ENCODE measurements at regions not wholly inside any gene's neighbourhood (a gene's known extent, or its start where the extent isn't known, plus 50 kb on each side); places are given as distances from the start of the nearest gene placed in this dataset.

- no peaks in the 10 kb centered on the region for H3K4me1 ChIP-seq
- H3K9me3 ChIP-seq = no peaks in the 10 kb centered on the region
- no peak for FAIRE-seq
- H3K4me3 ChIP-seq = no peak overlapping the region
- POLR2A ChIA-PET = no interaction called here
- ATAC-seq = no peak
- CTCF ChIA-PET = no interaction called here
- TF ChIP-seq ATOH8 (CRISPR knock-in tag; IDR thresholded peaks at IDR 0.05; ENCODE audit: low read depth) (no peak), CBX8 (IDR thresholded peaks at IDR 0.05) (no peak), SREBF2 (IDR thresholded peaks at IDR 0.05) (no peak), CBX2 (IDR thresholded peaks at IDR 0.05; ENCODE audit: borderline replicate concordance, low read depth) (no peak), ZFP36 (IDR thresholded peaks at IDR 0.05; ENCODE audit: borderline replicate concordance, partially characterized antibody) (no peak), CTCF (IDR thresholded peaks at IDR 0.05) (no peak), BHLHE40 (IDR thresholded peaks at IDR 0.05; ENCODE audit: low read depth, low read length) (no peak), FOSL2 (IDR thresholded peaks at IDR 0.05) (no peak), FOSL2 (CRISPR knock-in tag; IDR thresholded peaks at IDR 0.05) (no peak), USF2 (IDR thresholded peaks at IDR 0.05) (no peak), EHMT2 (IDR thresholded peaks at IDR 0.05; ENCODE audit: low read depth) (no peak), POLR2AphosphoS2 (conservative IDR thresholded peaks at IDR 0.05; ENCODE audit: low read length) (no peak), KDM5A (IDR thresholded peaks at IDR 0.05) (no peak), JUNB (IDR thresholded peaks at IDR 0.05) (no peak), ESRRA (IDR thresholded peaks at IDR 0.05; ENCODE audit: borderline replicate concordance, low read length) (no peak), HEYL (CRISPR knock-in tag; IDR thresholded peaks at IDR 0.05) (no peak)
- WGBS (ENCODE audit: missing lambda C conversion rate) = 69% methylated on average over 5 of the region's 5 CpGs
- no peak for DNase-seq (ENCODE audit: low read depth in 1 of 2, low spot score in 1 of 2)
- no peak overlapping the region for H3K27ac ChIP-seq
- H3K4me2 ChIP-seq = no peak overlapping the region
Measured at GRCh38 chr3:24937228-24937627, 442.6 kb upstream of the THRB start.

GRCh38 chr3:24937780-24938179, 443.1 kb upstream of the THRB start:
- 49% methylated on average over 5 of the region's 5 CpGs for WGBS (ENCODE audit: missing lambda C conversion rate)
- ChIA-PET POLR2A (no interaction called here), CTCF (no interaction called here)
- H3K27ac ChIP-seq = no peak overlapping the region
- no peaks in the 10 kb centered on the region for H3K9me3 ChIP-seq
- H3K4me2 ChIP-seq = no peak overlapping the region
- no peak overlapping the region for H3K4me3 ChIP-seq
- TF ChIP-seq NFE2L2 (conservative IDR thresholded peaks at IDR 0.05; ENCODE audit: low read length) (no peak), JUNB (IDR thresholded peaks at IDR 0.05) (no peak), BHLHE40 (IDR thresholded peaks at IDR 0.05; ENCODE audit: low read depth, low read length) (no peak), KDM1A (IDR thresholded peaks at IDR 0.05; ENCODE audit: low read depth) (no peak), GATA3 (IDR thresholded peaks at IDR 0.05; ENCODE audit: borderline replicate concordance) (no peak), RARB (CRISPR knock-in tag; IDR thresholded peaks at IDR 0.05) (no peak), FOXS1 (CRISPR knock-in tag; IDR thresholded peaks at IDR 0.05) (no peak), CEBPB (IDR thresholded peaks at IDR 0.05) (no peak), POLR2A (IDR thresholded peaks at IDR 0.05; ENCODE audit: low read length) (no peak), CHD2 (IDR thresholded peaks at IDR 0.05; ENCODE audit: low read length, partially characterized antibody) (no peak), E2F6 (IDR thresholded peaks at IDR 0.05; ENCODE audit: borderline replicate concordance, low read depth) (no peak), MAFK (IDR thresholded peaks at IDR 0.05; ENCODE audit: partially characterized antibody) (no peak), ZNF302 (CRISPR knock-in tag; IDR thresholded peaks at IDR 0.05) (no peak), HDAC2 (IDR thresholded peaks at IDR 0.05) (no peak), RCOR1 (IDR thresholded peaks at IDR 0.05; ENCODE audit: low read depth, low read length) (no peak), HMGXB4 (CRISPR knock-in tag; IDR thresholded peaks at IDR 0.05; ENCODE audit: borderline replicate concordance) (no peak), MAZ (IDR thresholded peaks at IDR 0.05; ENCODE audit: borderline replicate concordance, low read depth, low read length) (no peak), ZC3H11A (IDR thresholded peaks at IDR 0.05) (no peak), ZFP36 (IDR thresholded peaks at IDR 0.05; ENCODE audit: borderline replicate concordance, partially characterized antibody) (no peak), ATOH8 (CRISPR knock-in tag; IDR thresholded peaks at IDR 0.05; ENCODE audit: low read depth) (no peak)
- no peaks in the 10 kb centered on the region for H3K4me1 ChIP-seq
- FAIRE-seq (no peak), DNase-seq (ENCODE audit: low read depth in 1 of 2, low spot score in 1 of 2) (no peak), ATAC-seq (no peak)
